ENCODE measurements at regions not wholly inside any gene's neighbourhood (a gene's known extent, or its start where the extent isn't known, plus 50 kb on each side); places are given as distances from the start of the nearest gene placed in this dataset.

- TF ChIP-seq GATA3 (IDR thresholded peaks at IDR 0.05; ENCODE audit: low read depth, low read length) (no peak), GATA2 (IDR thresholded peaks at IDR 0.05; ENCODE audit: low read depth, low read length) (no peak)
These were observed 122.1 kb downstream of the NUF2 start for GRCh38 chr1:163443863-163444262.
